IMR-90 (cell line): ENCODE measurements at regions not wholly inside any gene's neighbourhood (a gene's known extent, or its start where the extent isn't known, plus 50 kb on each side); places are given as distances from the start of the nearest gene placed in this dataset.

Source experiments
- BHLHE40 ChIP-seq: fragments of 150-350 bp; IDR thresholded peaks from 2 replicates; pipeline ENCODE4 v1.6.1; 2016; ENCODE audit warnings: mild to moderate bottlenecking, low read depth, low read length
- CEBPB ChIP-seq: IDR thresholded peaks from 2 replicates; pipeline ENCODE4 v1.6.1; 2012; ENCODE audit warnings: low read depth, low read length, improper control_type of control experiment
- CHD1 ChIP-seq: IDR thresholded peaks from 2 replicates; pipeline ENCODE4 v1.6.1; 2012; ENCODE audit warnings: low read depth, low read length, improper control_type of control experiment
- CTCF ChIP-seq: conservative IDR thresholded peaks from 2 replicates; pipeline ENCODE4 v1.5.1; 2012; ENCODE audit warnings: mild to moderate bottlenecking, low read depth, low read length, improper control_type of control experiment
- FOS ChIP-seq: fragments of 150-350 bp; IDR thresholded peaks from 2 replicates; pipeline ENCODE4 v1.6.1; 2016; ENCODE audit warnings: low read depth, low read length
- MXI1 ChIP-seq: IDR thresholded peaks from 2 replicates; pipeline ENCODE4 v1.6.1; 2012; ENCODE audit warnings: low read depth, mild to moderate bottlenecking, low read length, moderate library complexity, borderline replicate concordance
- NFE2L2 ChIP-seq: fragments of 150-350 bp; IDR thresholded peaks from 2 replicates; pipeline ENCODE4 v1.6.1; 2016; ENCODE audit warnings: low read depth, mild to moderate bottlenecking, low read length
- POLR2A ChIP-seq: IDR thresholded peaks from 2 replicates; pipeline ENCODE4 v1.6.1; 2012; ENCODE audit warnings: mild to moderate bottlenecking, low read depth, low read length
- RAD21 ChIP-seq: IDR thresholded peaks from 2 replicates; pipeline ENCODE4 v1.6.1; 2012; ENCODE audit warnings: low read length, improper control_type of control experiment
- RCOR1 ChIP-seq: IDR thresholded peaks from 2 replicates; pipeline ENCODE4 v1.6.1; 2012; ENCODE audit warnings: mild to moderate bottlenecking, low read length, improper control_type of control experiment; ENCODE audit not compliant: insufficient replicate concordance
- USF2 ChIP-seq: fragments of 150-350 bp; IDR thresholded peaks from 2 replicates; pipeline ENCODE4 v1.6.1; 2017; ENCODE audit warnings: mild to moderate bottlenecking, antibody characterized with exemption, low read length, low read depth
- TF ChIP-seq, protein P1 (sequence below): fragments of 150-350 bp; IDR thresholded peaks from 2 replicates; pipeline ENCODE4 v1.6.1; 2016; ENCODE audit warnings: low read depth, mild to moderate bottlenecking, low read length, moderate library complexity, borderline replicate concordance

- TF ChIP-seq CTCF = no peak
- TF ChIP-seq POLR2A = no peak
- TF ChIP-seq BHLHE40 = no peak
- TF ChIP-seq, protein P1, sequence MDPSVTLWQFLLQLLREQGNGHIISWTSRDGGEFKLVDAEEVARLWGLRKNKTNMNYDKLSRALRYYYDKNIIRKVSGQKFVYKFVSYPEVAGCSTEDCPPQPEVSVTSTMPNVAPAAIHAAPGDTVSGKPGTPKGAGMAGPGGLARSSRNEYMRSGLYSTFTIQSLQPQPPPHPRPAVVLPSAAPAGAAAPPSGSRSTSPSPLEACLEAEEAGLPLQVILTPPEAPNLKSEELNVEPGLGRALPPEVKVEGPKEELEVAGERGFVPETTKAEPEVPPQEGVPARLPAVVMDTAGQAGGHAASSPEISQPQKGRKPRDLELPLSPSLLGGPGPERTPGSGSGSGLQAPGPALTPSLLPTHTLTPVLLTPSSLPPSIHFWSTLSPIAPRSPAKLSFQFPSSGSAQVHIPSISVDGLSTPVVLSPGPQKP = no peak
- TF ChIP-seq USF2 = no peak
- TF ChIP-seq RCOR1 = no peak
- no peak for TF ChIP-seq CHD1
- TF ChIP-seq CEBPB = no peak
- no peak for TF ChIP-seq RAD21
- TF ChIP-seq NFE2L2 = no peak
- TF ChIP-seq MXI1 = no peak
- TF ChIP-seq FOS = no peak
Measured at GRCh38 chr2:103788951-103789350, 1027.1 kb downstream of the TMEM182 start.
